Upper lobe of left lung (tissue), 4 donors: ENCODE measurements at regions not wholly inside any gene's neighbourhood (a gene's known extent, or its start where the extent isn't known, plus 50 kb on each side); places are given as distances from the start of the nearest gene placed in this dataset.
"Not testable (repeated sequence)": the region's sequence is repeated elsewhere in the genome, so short reads cannot be mapped to it uniquely, and the experiment has no call there.

Experiments used
- CTCF ChIP-seq, 6 experiments: fragments of 450-650 bp in 4 of 6; fragments of 200-600 bp in 2 of 6; sonication (generic) in 2 of 6; IDR thresholded peaks; one replicate each; pipeline ENCODE4 v1.5.1; 2016 to 2019; ENCODE audit warnings: antibody characterized with exemption in 6 of 6
- EP300 ChIP-seq, 4 donors: sonication (generic); formaldehyde crosslinking; IDR thresholded peaks; one replicate each; pipeline ENCODE4 v1.5.1; 2017; ENCODE audit warnings: antibody characterized with exemption in 4 of 4, control low read depth in 2 of 4
- POLR2A ChIP-seq, 4 donors: fragments of 450-650 bp; IDR thresholded peaks; one replicate each; pipeline ENCODE4 v1.5.1; 2016 to 2017; ENCODE audit warnings: antibody characterized with exemption in 4 of 4, mild to moderate bottlenecking in 2 of 4
- POLR2AphosphoS5 ChIP-seq, 2 donors: sonication (generic); formaldehyde crosslinking; IDR thresholded peaks; one replicate each; pipeline ENCODE4 v1.5.1; 2017; ENCODE audit warnings: antibody characterized with exemption in 2 of 2

- TF ChIP-seq POLR2AphosphoS5, CTCF, POLR2A, EP300 (IDR thresholded peaks at IDR 0.05): not testable (repeated sequence)
These were observed 253.9 kb downstream of the TSPY10 start for GRCh38 chrY:9781548-9781947.
